Upper lobe of left lung (tissue), 6 donors: ENCODE measurements at regions not wholly inside any gene's neighbourhood (a gene's known extent, or its start where the extent isn't known, plus 50 kb on each side); places are given as distances from the start of the nearest gene placed in this dataset.

Experiments used
- ATAC-seq, 2 donors: fragments of 200-7000 bp; cut with Tn5 transposase; one replicate each; pipeline ENCODE4 v1.9.1; 2022; ENCODE audit warnings: mild to moderate bottlenecking in 2 of 2, moderate library complexity in 2 of 2; ENCODE audit not compliant: low FRiP score in 2 of 2
- DNase-seq, 2 donors: peaks; one replicate each; pipeline ENCODE4 v3.0.0-alpha.2; 2019 to 2020
- H3K27ac ChIP-seq, 4 donors: fragments of 200-600 bp; sonication (generic); one replicate each; pipeline ENCODE4 v1.5.1; 2016 to 2019
- H3K27me3 ChIP-seq, 4 donors: fragments of 200-600 bp; sonication (generic); one replicate each; pipeline ENCODE4 v1.5.1; 2017 to 2019
- H3K36me3 ChIP-seq, 4 donors: fragments of 200-600 bp; sonication (generic); one replicate each; pipeline ENCODE4 v1.5.1; 2016 to 2019
- H3K4me1 ChIP-seq, 4 donors: fragments of 200-600 bp; sonication (generic); one replicate each; pipeline ENCODE4 v1.5.1; 2018 to 2019
- H3K4me3 ChIP-seq, 4 donors: fragments of 200-600 bp; sonication (generic); one replicate each; pipeline ENCODE4 v1.5.1; 2017 to 2019; ENCODE audit warnings: mild to moderate bottlenecking in 2 of 4, moderate library complexity in 1 of 4
- H3K9me3 ChIP-seq, 4 donors: fragments of 200-600 bp; sonication (generic); one replicate each; pipeline ENCODE4 v1.5.1; 2018 to 2019
- CTCF ChIP-seq, 6 experiments: fragments of 450-650 bp in 4 of 6; fragments of 200-600 bp in 2 of 6; sonication (generic) in 2 of 6; IDR thresholded peaks; one replicate each; pipeline ENCODE4 v1.5.1; 2016 to 2019; ENCODE audit warnings: antibody characterized with exemption in 6 of 6
- EP300 ChIP-seq, 4 donors: sonication (generic); formaldehyde crosslinking; IDR thresholded peaks; one replicate each; pipeline ENCODE4 v1.5.1; 2017; ENCODE audit warnings: antibody characterized with exemption in 4 of 4, control low read depth in 2 of 4
- POLR2A ChIP-seq, 4 donors: fragments of 450-650 bp; IDR thresholded peaks; one replicate each; pipeline ENCODE4 v1.5.1; 2016 to 2017; ENCODE audit warnings: antibody characterized with exemption in 4 of 4, mild to moderate bottlenecking in 2 of 4
- POLR2AphosphoS5 ChIP-seq, 2 donors: sonication (generic); formaldehyde crosslinking; IDR thresholded peaks; one replicate each; pipeline ENCODE4 v1.5.1; 2017; ENCODE audit warnings: antibody characterized with exemption in 2 of 2
- WGBS, 2 donors: methylation state at CpG; one replicate each; pipeline ENCODE4 v1.1.5; 2017 to 2018; 5-methylcytosine and 5-hydroxymethylcytosine counted together
- donor health status: DM: no; HTN: no; CAD: no; lungs with moderate emphysema.
- donor health status: DM: no; HTN: yes; CAD: no; lungs with severe emphysema.

- Histone ChIP-seq H3K9me3 (no peaks in the 10 kb centered on the region), H3K4me1 (no peaks in the 10 kb centered on the region), H3K36me3 (no peaks in the 10 kb centered on the region), H3K27me3 (no peaks in the 10 kb centered on the region), H3K27ac (no peak overlapping the region), H3K4me3 (no peak overlapping the region)
- TF ChIP-seq POLR2A (IDR thresholded peaks at IDR 0.05) (no peak), CTCF (IDR thresholded peaks at IDR 0.05) (no peak), POLR2AphosphoS5 (IDR thresholded peaks at IDR 0.05) (no peak), EP300 (IDR thresholded peaks at IDR 0.05) (no peak)
- 68 to 79% methylated on average over 5 of the region's 5 CpGs for WGBS, 2 donors
- DNase-seq (no peak), ATAC-seq (no peak)
Observed at GRCh38 chr6:23027281-23027680, 457.9 kb downstream of the HDGFL1 start.

- no peaks in the 10 kb centered on the region for H3K36me3 ChIP-seq
- no peaks in the 10 kb centered on the region for H3K4me1 ChIP-seq
- no peak overlapping the region for H3K4me3 ChIP-seq
- TF ChIP-seq EP300 (IDR thresholded peaks at IDR 0.05) = no peak
- TF ChIP-seq POLR2A (IDR thresholded peaks at IDR 0.05) = no peak
- no peak for TF ChIP-seq POLR2AphosphoS5 (IDR thresholded peaks at IDR 0.05)
- TF ChIP-seq CTCF (IDR thresholded peaks at IDR 0.05) = no peak
- whole genome bisulfite sequencing, 2 donors = 83 to 95% methylated on average over 2 of the region's 2 CpGs
- no peak overlapping the region for H3K27ac ChIP-seq
- H3K9me3 ChIP-seq = no peaks in the 10 kb centered on the region
- DNase-seq (no peak), ATAC-seq (no peak)
- H3K27me3 ChIP-seq = no peaks in the 10 kb centered on the region
Observed at GRCh38 chr6:23031986-23032385, 462.6 kb downstream of the HDGFL1 start.

GRCh38 chr6:23034926-23035325 is 465.6 kb downstream of the HDGFL1 start:
- no peaks in the 10 kb centered on the region for H3K9me3 ChIP-seq
- no peak for ATAC-seq
- no peak for DNase-seq
- H3K27me3 ChIP-seq = no peaks in the 10 kb centered on the region
- TF ChIP-seq CTCF (IDR thresholded peaks at IDR 0.05) = no peak
- TF ChIP-seq EP300 (IDR thresholded peaks at IDR 0.05) = no peak
- no peak for TF ChIP-seq POLR2A (IDR thresholded peaks at IDR 0.05)
- TF ChIP-seq POLR2AphosphoS5 (IDR thresholded peaks at IDR 0.05) = no peak
- H3K4me1 ChIP-seq = no peaks in the 10 kb centered on the region
- no peak overlapping the region for H3K4me3 ChIP-seq
- H3K27ac ChIP-seq = no peak overlapping the region
- whole genome bisulfite sequencing, 2 donors = 74 to 88% methylated on average over 2 of the region's 2 CpGs
- no peaks in the 10 kb centered on the region for H3K36me3 ChIP-seq

GRCh38 chr6:23036406-23036983 is 467.1 kb downstream of the HDGFL1 start:
- no peak for TF ChIP-seq EP300 (IDR thresholded peaks at IDR 0.05)
- TF ChIP-seq POLR2AphosphoS5 (IDR thresholded peaks at IDR 0.05) = no peak
- TF ChIP-seq POLR2A (IDR thresholded peaks at IDR 0.05) = no peak
- TF ChIP-seq CTCF (IDR thresholded peaks at IDR 0.05) = no peak
- H3K9me3 ChIP-seq = no peaks in the 10 kb centered on the region
- no peak overlapping the region for H3K4me3 ChIP-seq
- H3K36me3 ChIP-seq = no peaks in the 10 kb centered on the region
- WGBS, 2 donors = 75 to 77% methylated on average over 4 of the region's 4 CpGs
- no peaks in the 10 kb centered on the region for H3K27me3 ChIP-seq
- DNase-seq (no peak), ATAC-seq (no peak)
- no peak overlapping the region for H3K27ac ChIP-seq
- no peaks in the 10 kb centered on the region for H3K4me1 ChIP-seq

GRCh38 chr6:23040899-23041298 is 471.5 kb downstream of the HDGFL1 start:
- H3K27me3 ChIP-seq = no peaks in the 10 kb centered on the region
- DNase-seq (no peak), ATAC-seq (no peak)
- H3K4me1 ChIP-seq = no peaks in the 10 kb centered on the region
- no peaks in the 10 kb centered on the region for H3K9me3 ChIP-seq
- 79 to 90% methylated on average over 1 of the region's 1 CpG for WGBS, 2 donors
- TF ChIP-seq CTCF (IDR thresholded peaks at IDR 0.05) (no peak), EP300 (IDR thresholded peaks at IDR 0.05) (no peak), POLR2AphosphoS5 (IDR thresholded peaks at IDR 0.05) (no peak), POLR2A (IDR thresholded peaks at IDR 0.05) (no peak)
- H3K36me3 ChIP-seq = no peaks in the 10 kb centered on the region
- no peak overlapping the region for H3K4me3 ChIP-seq
- no peak overlapping the region for H3K27ac ChIP-seq
